DND-41 (cell line): ENCODE measurements at regions not wholly inside any gene's neighbourhood (a gene's known extent, or its start where the extent isn't known, plus 50 kb on each side); places are given as distances from the start of the nearest gene placed in this dataset.

ENCODE experiments used
- CTCF ChIP-seq: IDR thresholded peaks from 2 replicates; pipeline ENCODE4 v1.5.1; 2012; ENCODE audit warnings: borderline replicate concordance, low read length, moderate library complexity, mild to moderate bottlenecking; ENCODE audit not compliant: poor library complexity, severe bottlenecking; ENCODE audit errors: extremely low read depth
- EZH2 ChIP-seq: IDR thresholded peaks from 3 replicates; pipeline ENCODE4 v1.6.1; 2012; ENCODE audit warnings: borderline replicate concordance, low read depth, mild to moderate bottlenecking, moderate library complexity, low read length, inconsistent platforms; ENCODE audit not compliant: severe bottlenecking

- TF ChIP-seq CTCF: no peak
- no peak for TF ChIP-seq EZH2
Measured at GRCh38 chr6:27834384-27834783, 77.8 kb downstream of the OR2B2 start.
